ENCODE measurements at regions not wholly inside any gene's neighbourhood (a gene's known extent, or its start where the extent isn't known, plus 50 kb on each side); places are given as distances from the start of the nearest gene placed in this dataset.

GRCh38 chr3:78003090-78003489 is 963.2 kb downstream of the ROBO2 start:
- FAIRE-seq, result no peak

- no peak for FAIRE-seq
Observed at GRCh38 chr3:78004571-78004970, 964.7 kb downstream of the ROBO2 start.

- no peak for FAIRE-seq
Observed at GRCh38 chr3:78013653-78014052, 973.8 kb downstream of the ROBO2 start.

DNA sequence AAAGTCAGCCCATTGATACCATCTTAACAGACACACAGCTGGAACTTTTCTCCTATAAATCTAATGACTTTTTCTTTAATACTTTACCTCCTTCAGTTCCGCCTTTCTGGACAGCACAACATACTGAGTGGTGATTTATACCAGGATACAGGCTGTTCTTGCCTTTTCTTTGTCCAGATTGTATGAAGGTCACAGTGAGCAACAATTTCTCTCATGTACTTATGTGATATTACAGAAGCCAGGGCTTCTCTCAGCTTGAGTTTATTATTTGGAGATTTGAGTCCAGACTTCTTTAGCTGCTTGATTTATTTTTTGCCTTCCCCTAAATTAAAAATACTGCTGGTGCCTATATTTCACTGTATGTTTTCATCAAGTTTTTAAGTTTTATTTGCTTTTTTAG is 976.0 kb downstream of the ROBO2 start:
- no peak for FAIRE-seq

DNA sequence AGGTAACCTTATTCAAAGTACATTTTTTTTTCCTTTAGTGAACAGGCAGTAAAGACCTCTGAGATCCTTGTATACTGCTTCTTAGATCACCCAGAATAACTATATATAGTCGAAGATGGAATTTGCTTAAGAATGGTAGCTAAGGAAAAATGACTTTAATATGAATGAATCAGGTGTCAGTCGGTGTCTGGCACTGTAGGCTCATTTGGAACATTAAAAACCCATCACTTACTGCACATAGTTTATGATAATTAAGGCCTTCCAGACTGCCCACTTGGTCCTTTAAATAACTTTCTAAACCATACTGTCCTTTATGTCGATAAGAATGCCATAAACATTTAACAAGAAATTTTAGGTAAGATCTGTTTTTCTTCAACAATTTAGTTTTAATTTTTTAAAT is 981.8 kb downstream of the ROBO2 start:
- no peak for FAIRE-seq

DNA sequence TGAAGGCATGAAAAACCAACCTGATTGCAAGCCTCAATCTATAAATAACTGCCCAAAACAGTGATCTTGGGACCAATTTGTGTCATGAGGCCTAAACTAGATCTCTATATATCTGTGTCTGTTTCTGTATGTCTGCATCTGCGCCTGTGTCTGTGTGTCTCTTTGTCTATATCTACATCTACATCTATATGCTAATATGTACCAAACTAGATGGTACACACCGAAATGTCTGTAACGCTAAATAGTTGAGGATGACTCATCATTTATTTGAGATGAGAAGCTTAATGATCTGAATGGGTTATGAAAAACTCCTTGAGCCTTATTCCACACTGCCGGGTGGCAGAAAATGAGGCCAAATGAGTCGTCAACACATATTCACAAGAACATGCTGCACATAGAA is 982.3 kb downstream of the ROBO2 start:
- FAIRE-seq, result no peak

DNA sequence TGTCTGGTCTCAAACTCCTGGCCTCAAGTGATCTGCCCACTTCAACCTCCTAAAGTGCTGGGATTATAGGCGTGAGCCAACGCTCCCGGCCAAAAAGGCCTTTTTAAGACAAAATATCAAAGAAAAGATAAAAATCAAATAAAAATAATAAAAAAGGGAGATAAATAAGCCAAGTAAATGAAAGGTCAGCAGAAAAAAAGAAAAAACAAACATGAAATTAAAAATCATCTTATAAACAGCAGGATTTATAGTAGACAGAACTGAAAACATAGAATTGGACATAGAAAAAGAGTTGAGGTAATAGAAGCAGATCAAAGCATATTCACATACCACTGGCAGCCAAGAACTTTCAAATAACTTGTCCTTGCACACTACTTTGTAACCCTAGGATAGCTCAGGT is 983.4 kb downstream of the ROBO2 start:
- no peak for FAIRE-seq

- FAIRE-seq, result no peak
Observed at GRCh38 chr3:78025916-78026315, 986.0 kb downstream of the ROBO2 start.

GRCh38 chr3:78026318-78026828 is 986.5 kb downstream of the ROBO2 start:
- FAIRE-seq, result no peak

GRCh38 chr3:78029775-78030174 is 989.9 kb downstream of the ROBO2 start:
- FAIRE-seq, result no peak

- no peak for FAIRE-seq
Observed at GRCh38 chr3:78035131-78035641, 995.3 kb downstream of the ROBO2 start.

DNA sequence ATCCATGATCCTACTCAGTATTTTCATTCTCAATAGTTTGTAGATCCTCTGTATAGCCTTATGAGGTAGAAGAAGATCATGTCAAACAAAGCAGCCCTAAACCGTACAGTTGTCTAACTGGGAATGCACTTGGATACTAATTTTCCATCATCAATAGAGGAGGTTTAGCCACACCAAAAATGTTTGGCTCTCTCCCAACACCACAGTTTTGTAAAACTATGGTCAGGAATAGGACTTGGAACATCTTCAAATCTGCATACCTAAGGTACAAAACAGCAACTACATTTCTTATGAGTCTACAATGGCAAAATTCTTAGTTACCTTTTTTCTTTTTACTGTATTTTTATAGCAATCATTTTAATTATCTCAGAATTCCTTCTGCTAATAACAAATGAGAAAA is 1001.6 kb downstream of the ROBO2 start:
- no peak for FAIRE-seq

DNA sequence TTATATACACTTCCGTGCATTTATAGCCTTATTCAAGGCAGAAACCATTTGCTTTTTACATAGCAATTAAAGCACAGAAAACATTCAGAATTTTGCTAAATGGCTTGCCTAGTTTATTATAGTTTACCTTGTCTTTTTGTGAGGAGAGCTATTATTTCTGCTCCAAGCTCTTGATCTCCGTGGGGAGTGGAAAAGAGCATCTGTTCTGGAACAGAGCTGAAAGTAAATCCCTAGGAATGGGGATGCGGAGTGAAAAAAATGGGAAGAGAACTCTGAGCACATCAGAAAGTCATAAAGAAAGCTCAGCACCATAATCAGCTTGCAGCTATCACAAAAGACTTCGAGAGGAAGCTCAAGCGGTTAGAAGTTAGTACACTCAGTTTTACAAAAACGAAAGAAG is 1006.7 kb downstream of the ROBO2 start:
- FAIRE-seq, result no peak

DNA sequence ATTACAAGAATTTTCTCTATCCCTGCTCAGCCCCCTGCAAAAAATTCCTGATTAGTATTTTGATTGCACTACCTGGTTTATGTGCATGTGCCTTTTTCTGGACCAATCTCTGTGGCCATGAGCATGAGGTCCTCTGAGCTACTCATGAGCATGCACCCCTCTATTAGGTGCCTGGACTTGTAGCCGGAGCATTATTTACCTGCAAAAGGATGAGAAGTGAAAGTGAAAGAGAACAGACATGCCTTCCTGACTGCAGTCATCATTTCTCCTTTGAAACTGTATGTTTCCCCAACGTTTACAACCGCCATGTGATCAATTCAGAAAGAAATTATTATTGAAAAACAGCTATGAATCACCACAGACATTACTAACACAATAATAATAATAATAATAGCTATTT is 1008.8 kb downstream of the ROBO2 start:
- FAIRE-seq, result no peak

DNA sequence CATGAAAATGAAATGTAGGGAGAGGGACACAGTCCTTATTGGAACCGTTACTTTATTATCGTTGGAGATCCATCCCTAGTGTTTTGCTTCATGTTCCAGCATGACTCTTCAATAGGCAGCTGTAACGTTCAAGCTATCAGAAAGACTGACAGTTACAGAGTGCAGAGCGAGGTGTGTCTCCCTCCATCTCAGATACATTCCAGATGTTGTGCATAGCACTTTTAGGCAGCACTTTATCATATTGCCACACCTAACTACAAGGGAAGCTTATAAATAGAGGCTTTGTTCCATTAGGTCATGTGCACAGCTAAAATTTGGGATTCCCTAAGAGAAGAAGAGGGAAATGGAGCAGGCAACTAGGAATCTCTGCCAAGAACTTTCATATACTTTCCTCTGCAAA is 1009.6 kb downstream of the ROBO2 start:
- no peak for FAIRE-seq

GRCh38 chr3:78050276-78051065 is 1010.6 kb downstream of the ROBO2 start:
- no peak for FAIRE-seq

- no peak for FAIRE-seq
Observed at GRCh38 chr3:78052746-78053145, 1012.8 kb downstream of the ROBO2 start.

GRCh38 chr3:78066287-78066686 is 1026.4 kb downstream of the ROBO2 start:
- FAIRE-seq, result no peak

GRCh38 chr3:78070188-78070587 is 1030.3 kb downstream of the ROBO2 start:
- no peak for FAIRE-seq

GRCh38 chr3:78076379-78076778 is 1036.5 kb downstream of the ROBO2 start:
- FAIRE-seq, result no peak

- FAIRE-seq, result no peak
Observed at GRCh38 chr3:78077178-78077577, 1037.3 kb downstream of the ROBO2 start.

DNA sequence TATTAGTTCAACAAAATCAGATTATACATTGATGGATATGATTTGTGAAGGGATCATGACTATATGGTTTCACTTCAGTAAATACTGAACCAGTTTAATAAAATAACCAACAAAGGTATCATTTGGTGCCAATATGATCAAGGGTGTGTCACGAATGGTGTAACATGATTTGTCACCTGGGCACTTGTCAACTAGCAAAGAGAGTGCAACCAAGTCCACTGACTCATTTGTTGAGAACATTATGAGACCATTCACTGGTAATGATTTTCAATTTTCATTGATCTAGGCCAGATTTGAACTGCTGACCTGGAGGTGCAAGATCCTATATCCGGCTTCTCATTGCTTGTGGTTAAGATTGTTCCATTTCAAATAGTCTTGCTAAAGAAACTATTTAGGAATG is 1037.9 kb downstream of the ROBO2 start:
- FAIRE-seq, result no peak

DNA sequence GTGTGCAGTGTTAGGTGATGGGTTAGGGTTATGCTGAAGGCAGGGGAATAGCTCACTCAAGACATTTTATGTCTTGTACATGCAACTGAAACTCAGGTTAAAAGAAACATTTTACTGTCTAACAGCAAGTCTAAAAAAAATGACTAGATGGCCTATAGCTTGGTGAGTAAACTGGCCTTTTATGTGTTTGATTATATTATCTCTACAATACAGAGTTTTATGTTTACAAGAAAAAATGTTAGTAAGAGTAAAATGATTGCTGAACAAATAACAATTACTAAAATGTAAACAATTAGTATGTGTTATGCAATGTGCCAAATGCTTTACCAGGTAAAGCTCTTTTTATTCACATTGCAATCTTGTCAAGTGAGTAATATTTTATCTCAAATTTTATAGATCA is 1039.6 kb downstream of the ROBO2 start:
- FAIRE-seq, result no peak

- FAIRE-seq, result no peak
Observed at GRCh38 chr3:78086150-78086549, 1046.3 kb downstream of the ROBO2 start.

DNA sequence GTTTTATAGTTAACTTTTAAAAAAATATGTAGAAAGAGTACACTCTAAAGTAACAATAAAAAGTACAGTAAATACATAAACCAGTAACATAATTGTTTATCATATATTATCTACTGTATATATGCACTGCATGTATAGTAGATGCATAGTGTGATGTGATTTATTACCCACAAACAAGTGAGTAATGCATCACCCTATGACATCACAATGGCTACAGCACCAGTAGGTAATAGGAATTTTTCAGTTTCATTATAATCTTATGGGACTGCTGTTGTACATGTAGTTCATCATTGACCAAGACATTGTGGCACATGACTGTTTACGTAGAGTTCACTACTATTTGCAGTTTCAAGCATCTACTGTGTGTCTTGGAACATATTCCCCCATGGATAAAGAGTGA is 1047.2 kb downstream of the ROBO2 start:
- no peak for FAIRE-seq

Data from colon (tissue), 2 donors.